ENCODE measurements at regions not wholly inside any gene's neighbourhood (a gene's known extent, or its start where the extent isn't known, plus 50 kb on each side); places are given as distances from the start of the nearest gene placed in this dataset.
A peak's percentile ranks its signal among the peaks of the same experiment; 100 is the strongest.
"Not testable (repeated sequence)": the region's sequence is repeated elsewhere in the genome, so short reads cannot be mapped to it uniquely, and the experiment has no call there.

GRCh38 chr4:83779103-83780052, 243.5 kb downstream of the GPAT3 start:
- DNase-seq (ENCODE audit: low spot score) = no peak

GRCh38 chr4:83772685-83773084, 236.8 kb downstream of the GPAT3 start:
- no peak for DNase-seq (ENCODE audit: low spot score)

DNA sequence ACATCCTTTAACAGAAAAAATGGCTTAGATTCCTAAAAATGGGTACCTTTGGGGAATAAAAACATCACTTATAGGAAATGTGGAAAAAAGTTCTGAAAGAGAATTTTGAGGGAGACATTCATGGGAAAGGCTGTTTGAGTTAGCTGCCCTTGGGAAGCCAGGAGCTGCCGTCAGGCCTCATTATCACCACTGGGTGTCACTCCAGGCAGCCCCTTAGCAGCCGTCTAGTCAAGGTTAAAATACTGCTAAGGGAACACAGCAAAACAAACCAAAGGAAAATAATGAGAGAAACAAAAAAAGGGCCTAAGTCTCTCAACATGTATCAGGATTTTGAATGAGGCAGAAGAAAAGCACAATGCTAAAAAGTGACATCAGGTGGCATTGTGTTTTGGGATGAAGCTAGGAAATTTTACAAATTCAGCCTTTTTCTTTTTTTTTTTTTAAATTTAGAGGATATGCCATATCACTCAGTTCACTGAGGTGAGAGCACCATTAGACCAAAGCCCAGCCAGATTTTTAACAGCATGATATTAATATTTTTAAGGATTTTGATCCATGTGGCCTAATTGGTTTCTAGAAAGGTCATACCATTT, 235.3 kb downstream of the GPAT3 start:
- DNase-seq (ENCODE audit: low spot score) = peak; percentile 43

- DNase-seq (ENCODE audit: low spot score) = no peak
These were observed 232.2 kb downstream of the GPAT3 start for GRCh38 chr4:83768146-83768545.

DNA sequence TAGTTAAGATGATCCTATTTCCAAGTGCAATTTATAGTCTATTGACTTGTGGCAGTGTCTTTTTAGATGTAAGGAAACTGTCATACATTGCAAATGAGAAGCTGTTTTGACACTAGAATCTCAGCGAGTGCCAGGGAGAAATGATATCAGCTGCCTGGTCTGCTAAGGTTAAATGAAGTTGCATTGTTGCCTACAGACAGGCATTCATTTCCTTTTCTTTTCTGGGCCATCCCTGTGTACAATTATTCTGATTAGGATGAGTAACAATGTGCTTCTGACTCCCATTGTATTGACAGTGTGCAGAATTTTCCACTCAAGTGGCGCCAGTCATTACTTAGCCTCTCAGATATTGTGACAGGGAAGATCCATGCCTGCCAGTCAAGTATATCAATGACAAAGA, 231.2 kb downstream of the GPAT3 start:
- DNase-seq (ENCODE audit: low spot score) = no peak

DNA sequence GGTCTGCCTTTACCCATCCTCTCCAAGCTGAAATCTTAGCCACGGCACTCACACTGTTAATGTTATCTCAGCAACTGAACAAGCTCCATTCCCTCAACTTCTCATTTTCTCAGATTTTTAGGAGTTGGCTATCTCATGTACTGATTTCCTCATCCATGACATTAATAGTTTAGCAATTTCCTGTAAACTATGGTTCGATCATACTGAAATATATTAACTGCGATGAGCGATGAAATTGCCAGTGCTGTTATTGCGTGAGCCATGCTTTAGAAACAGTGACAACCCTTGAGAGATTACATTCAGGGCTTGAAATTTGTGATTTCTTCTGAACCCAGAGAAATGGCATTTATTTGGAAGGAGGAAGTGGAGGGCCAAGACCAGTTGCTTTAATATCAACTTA, 223.7 kb downstream of the GPAT3 start:
- DNase-seq (ENCODE audit: low spot score) = no peak

DNA sequence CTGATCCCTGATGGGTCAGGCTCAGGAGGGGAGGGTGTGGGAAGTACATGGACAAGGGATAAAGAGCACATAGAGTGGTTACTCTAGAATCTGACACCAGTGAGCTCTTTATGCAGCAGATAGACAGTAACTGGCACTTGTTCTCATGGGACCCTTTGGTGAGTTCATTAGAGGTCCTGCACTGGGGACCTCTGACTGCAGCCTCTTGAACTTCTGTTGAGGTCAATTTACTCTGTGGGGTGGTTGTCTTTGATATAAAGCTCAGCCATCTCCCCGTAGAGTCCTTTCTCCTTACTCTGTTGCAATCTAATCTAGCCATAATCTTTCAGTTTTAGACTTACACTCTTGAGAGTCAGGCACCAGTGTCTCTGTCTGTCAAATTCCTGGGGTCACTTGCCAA, 222.4 kb downstream of the GPAT3 start:
- no peak for DNase-seq (ENCODE audit: low spot score)

DNA sequence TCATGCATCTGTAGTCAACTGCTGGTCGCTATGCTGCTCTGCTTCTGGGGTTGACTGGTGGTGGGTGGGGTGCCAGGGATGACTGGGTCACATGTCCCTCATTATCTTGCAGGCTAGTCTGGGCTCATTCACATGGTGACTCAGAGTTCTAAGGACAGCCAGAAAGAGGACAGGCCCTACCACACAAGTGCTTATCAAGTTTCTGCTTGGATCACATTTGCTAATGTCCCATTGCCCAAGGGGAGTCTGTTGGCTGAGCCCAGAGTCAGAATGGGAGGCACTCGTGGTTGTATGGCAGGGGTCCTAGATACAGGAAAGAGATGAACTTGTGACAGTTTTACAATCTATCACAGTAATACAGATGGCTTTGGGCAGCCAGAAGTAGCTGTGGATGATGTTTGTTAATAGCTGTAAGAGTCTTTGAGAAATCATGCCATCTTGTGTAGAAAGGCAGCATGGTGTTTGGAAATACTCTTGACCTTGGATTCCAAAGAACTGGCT, 221.3 kb downstream of the GPAT3 start:
- DNase-seq (ENCODE audit: low spot score) = no peak

GRCh38 chr4:83753260-83753659, 217.4 kb downstream of the GPAT3 start:
- DNase-seq (ENCODE audit: low spot score) = no peak

- no peak for DNase-seq (ENCODE audit: low spot score)
These were observed 215.5 kb downstream of the GPAT3 start for GRCh38 chr4:83751336-83751949.

DNA sequence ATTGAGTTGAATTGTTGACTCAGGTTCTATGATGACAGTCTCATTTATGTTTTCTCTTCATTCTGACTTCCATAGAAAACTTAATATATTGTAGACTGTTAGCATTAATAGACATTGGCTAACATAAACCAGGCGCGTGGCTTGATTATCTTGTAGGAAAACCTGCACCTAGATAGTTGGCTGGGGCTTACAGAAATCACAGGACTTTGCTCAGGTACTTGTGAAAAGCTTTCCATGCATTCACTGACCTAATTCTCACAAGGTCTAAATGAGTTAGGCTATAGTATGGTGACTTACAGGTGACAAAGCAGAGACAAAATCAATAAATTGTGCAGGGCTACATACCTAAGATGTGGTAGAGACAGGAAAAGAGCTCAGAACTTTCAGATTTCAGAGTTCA, 212.8 kb downstream of the GPAT3 start:
- DNase-seq (ENCODE audit: low spot score) = no peak

DNA sequence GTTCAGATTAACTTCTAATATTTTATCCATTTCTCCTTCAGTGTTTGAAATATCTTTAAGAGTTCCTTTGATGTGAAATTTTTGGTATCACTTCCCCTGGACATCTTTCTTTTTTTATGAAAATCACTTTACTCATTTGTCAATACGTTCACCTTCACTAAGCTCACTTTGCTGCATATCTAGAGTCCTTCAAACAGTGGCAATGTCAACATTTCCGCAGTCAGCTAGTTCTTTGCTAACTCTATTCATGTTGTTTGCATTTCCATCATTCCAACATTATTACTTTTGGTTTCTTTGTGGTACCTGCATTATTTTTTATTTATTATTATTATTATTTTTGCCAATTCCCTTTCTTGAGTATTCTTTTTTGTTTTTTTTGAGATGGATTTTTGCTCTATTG, 203.0 kb downstream of the GPAT3 start:
- DNase-seq (ENCODE audit: low spot score) = no peak

GRCh38 chr4:83734576-83734975, 198.7 kb downstream of the GPAT3 start:
- DNase-seq (ENCODE audit: low spot score) = no peak

DNA sequence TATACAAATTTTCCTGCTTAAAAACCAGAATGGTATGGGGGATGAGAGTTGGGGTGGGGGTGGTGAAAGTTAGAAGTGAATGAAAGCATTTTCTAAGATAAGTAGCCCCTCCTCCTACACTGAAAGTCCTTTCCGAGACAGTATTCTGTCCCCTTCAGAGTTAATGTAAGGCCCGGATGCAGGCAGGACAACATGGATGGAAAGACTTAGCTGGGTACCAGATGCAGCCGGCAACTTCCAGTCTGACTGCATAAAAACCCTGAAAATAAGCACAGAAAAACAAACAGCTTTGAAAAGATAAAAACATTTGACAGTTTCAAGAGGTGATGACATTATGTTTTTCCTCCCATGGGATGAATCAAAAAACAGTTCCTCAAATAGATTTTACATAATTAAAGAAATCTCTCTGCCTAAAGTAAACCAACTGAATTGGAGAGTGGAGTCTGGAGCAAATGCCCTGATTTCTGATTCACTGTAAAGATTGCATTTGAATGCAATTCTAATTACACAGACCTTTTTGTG, 196.3 kb downstream of the GPAT3 start:
- DNase-seq (ENCODE audit: low spot score) = no peak

DNA sequence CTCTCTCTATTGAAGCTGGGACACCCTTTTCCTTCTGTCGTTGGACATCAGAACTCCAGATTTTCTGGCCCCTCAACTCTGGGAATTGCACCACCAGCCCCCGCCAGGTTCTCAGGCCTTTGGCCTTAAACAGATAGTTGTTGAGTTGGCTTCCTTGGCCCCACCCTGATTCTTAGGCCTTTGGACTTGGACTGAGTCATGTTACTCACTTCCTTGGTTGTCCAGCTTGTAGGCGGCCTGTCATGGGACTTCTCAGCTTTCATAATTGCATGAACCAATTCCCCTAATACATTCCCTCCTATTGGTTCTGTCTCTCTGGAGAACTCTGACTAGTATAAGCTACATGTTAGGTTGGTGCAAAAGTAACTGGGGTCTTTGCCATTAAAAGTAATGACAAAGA, 195.7 kb downstream of the GPAT3 start:
- no peak for DNase-seq (ENCODE audit: low spot score)

- DNase-seq (ENCODE audit: low spot score) = not testable (repeated sequence)
These were observed 195.1 kb downstream of the GPAT3 start for GRCh38 chr4:83730958-83731357.

- no peak for DNase-seq (ENCODE audit: low spot score)
These were observed 192.3 kb downstream of the GPAT3 start for GRCh38 chr4:83728191-83728590.

- no peak for DNase-seq (ENCODE audit: low spot score)
These were observed 189.6 kb downstream of the GPAT3 start for GRCh38 chr4:83725336-83726085.

DNA sequence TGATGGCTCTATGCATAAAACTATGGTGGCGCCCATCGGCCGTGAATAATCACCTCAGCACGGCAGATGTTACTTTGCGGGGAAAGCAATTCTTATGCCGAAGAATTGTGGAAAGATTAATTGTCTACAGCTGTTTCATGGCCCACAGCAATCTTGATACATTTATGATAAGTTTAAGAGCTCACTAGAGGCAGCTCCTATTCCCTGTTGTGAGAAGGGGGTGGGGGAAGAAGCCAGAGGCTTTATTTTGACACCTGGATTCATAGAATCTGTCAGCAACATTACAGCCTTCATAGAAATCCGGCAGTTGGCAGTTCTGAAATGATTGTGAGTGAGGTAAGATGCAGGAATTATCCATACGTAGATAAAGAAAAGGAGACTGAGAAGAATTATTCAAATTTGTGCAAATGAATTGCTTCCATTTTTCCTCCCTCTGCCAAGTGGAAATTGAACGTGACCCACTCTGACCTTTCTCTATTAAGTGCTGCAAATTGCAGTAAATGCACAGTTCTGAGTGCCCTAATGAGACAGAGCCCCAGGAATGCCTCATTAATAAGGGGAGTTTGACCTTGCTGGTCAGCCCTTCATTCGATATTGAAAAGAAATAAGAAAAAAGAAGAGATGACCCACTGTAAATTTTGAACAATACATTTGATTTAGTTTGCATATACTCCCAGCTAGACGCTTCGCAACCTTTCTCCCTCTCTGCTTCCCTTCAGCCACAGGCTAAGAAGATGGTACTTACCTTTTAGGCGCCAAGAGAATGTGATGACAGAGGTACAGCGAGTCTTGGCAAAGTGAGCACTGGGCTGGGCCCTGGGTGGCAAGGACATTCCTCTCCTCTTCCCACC, 188.8 kb downstream of the GPAT3 start:
- no peak for DNase-seq (ENCODE audit: low spot score)

- no peak for DNase-seq (ENCODE audit: low spot score)
These were observed 187.7 kb downstream of the GPAT3 start for GRCh38 chr4:83723609-83724008.

- no peak for DNase-seq (ENCODE audit: low spot score)
These were observed 186.9 kb downstream of the GPAT3 start for GRCh38 chr4:83722730-83723269.
